Ovary (tissue), 7 donors: ENCODE measurements at regions not wholly inside any gene's neighbourhood (a gene's known extent, or its start where the extent isn't known, plus 50 kb on each side); places are given as distances from the start of the nearest gene placed in this dataset.

Source experiments
- DNase-seq, 5 donors: peaks; one replicate each; pipeline ENCODE4 v3.0.0-alpha.2; 2019 to 2020
- H3K27ac ChIP-seq, 2 donors: fragments of 200-600 bp; one replicate each; pipeline versions ENCODE4 v1.5.1 to v1.8.0; 2019 to 2022
- H3K27me3 ChIP-seq: fragments of 200-600 bp; one replicate; pipeline ENCODE4 v1.8.0; 2022
- H3K36me3 ChIP-seq: fragments of 200-600 bp; sonication (generic); one replicate; pipeline ENCODE4 v1.5.1; 2019
- H3K4me1 ChIP-seq: one replicate; pipeline ENCODE4 v1.8.1; 2013; ENCODE audit warnings: mild to moderate bottlenecking, moderate library complexity; ENCODE audit not compliant: insufficient read depth
- H3K4me3 ChIP-seq: fragments of 200-600 bp; sonication (generic); one replicate; pipeline ENCODE4 v1.5.1; 2017
- H3K9me3 ChIP-seq, 2 donors: fragments of 200-600 bp in 1 of 2; sonication (generic) in 1 of 2; one replicate each; pipeline versions ENCODE4 v1.5.1 to v1.8.1; 2013 to 2019; ENCODE audit warnings: mild to moderate bottlenecking in 1 of 2, moderate library complexity in 1 of 2
- EP300 ChIP-seq: sonication (generic); formaldehyde crosslinking; IDR thresholded peaks from one replicate; pipeline ENCODE4 v1.6.1; 2017; ENCODE audit warnings: antibody characterized with exemption
- POLR2A ChIP-seq: fragments of 450-650 bp; IDR thresholded peaks from one replicate; pipeline ENCODE4 v1.6.1; 2017; ENCODE audit warnings: antibody characterized with exemption, mild to moderate bottlenecking, moderate library complexity
- WGBS, 3 donors: extraction: QIAGEN DNeasy Blood & Tissue Kit in 1 of 3; methylation state at CpG; one replicate each; pipeline versions ENCODE4 v1.1.5 to v1.1.7; 2013 to 2017; 5-methylcytosine and 5-hydroxymethylcytosine counted together
- intact Hi-C, 4 donors: fragments of 100-400 bp; cut with DNase I; formaldehyde crosslinking; loops; one replicate each; pipeline versions ENCODE4 v1.11.0 to v1.15.1; 2022 to 2023
- TF ChIP-seq, protein P1 (sequence below), 3 donors: fragments of 450-650 bp in 2 of 3; fragments of 200-600 bp in 1 of 3; IDR thresholded peaks; one replicate each; pipeline versions ENCODE4 v1.5.1 to v1.8.0; 2016 to 2022; ENCODE audit warnings: antibody characterized with exemption in 3 of 3, mild to moderate bottlenecking in 1 of 3
- donor health status: DM: no; HTN: no; CAD: no; lungs with moderate emphysema.
- donor health status: DM: no; HTN: no; CAD: no.
- donor health status: Bipolar disorder and iron deficiency.
- donor health status: DM: no; HTN: no; CAD: no.
- donor health status: DM: yes; HTN: yes; CAD: no.

DNA sequence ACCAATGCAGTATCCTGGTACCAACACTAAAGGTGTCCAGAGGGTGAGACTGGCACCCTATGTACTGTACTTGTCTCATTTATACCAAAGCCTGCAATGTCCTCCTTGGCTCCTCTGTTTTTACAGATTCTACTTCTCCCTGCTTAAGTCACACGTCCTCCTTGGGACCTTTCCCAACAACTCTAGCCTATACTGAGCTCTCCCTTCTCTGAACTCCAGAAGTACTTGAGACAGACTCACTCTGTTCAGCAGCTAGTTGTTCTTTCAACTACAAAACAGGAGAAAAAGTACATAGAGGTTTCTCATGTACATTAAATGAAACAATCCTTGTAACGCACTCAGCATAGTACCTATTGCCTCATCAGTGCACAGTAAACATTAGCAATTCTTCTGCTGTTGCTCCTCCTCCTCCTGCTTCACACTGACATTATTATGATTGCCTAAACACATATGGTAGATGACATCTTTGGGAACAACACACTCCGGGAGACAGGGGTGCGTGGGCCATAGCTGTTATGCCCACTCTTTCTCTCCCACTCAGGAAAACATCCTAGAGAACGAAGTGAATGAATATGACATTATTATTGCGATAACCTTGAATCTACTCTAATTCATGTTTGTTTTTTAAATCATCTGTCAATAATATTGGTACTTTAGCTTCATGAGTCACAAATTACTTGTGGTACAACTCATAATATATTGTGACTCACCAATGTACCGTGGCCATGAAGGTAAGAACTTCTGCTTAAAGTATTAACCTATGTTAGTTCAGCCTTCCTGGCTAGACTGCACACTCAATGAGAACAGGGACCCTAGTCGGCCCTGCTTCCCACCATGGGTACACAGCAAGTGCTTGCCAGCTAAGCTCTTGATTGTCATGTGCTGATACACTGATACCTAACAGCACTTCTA is 180.3 kb upstream of the ADRA1B start:
- H3K36me3 ChIP-seq: no peaks in the 10 kb centered on the region
- H3K4me1 ChIP-seq: no peaks in the 10 kb centered on the region
- intact Hi-C loops: no loop called here
- TF ChIP-seq EP300 (no peak), POLR2A (no peak)
- TF ChIP-seq, protein P1, sequence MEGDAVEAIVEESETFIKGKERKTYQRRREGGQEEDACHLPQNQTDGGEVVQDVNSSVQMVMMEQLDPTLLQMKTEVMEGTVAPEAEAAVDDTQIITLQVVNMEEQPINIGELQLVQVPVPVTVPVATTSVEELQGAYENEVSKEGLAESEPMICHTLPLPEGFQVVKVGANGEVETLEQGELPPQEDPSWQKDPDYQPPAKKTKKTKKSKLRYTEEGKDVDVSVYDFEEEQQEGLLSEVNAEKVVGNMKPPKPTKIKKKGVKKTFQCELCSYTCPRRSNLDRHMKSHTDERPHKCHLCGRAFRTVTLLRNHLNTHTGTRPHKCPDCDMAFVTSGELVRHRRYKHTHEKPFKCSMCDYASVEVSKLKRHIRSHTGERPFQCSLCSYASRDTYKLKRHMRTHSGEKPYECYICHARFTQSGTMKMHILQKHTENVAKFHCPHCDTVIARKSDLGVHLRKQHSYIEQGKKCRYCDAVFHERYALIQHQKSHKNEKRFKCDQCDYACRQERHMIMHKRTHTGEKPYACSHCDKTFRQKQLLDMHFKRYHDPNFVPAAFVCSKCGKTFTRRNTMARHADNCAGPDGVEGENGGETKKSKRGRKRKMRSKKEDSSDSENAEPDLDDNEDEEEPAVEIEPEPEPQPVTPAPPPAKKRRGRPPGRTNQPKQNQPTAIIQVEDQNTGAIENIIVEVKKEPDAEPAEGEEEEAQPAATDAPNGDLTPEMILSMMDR (IDR thresholded peaks at IDR 0.05): no peak
- no peak for DNase-seq
- WGBS, 3 donors: 74 to 85% (median 78%) methylated on average over 8 of the region's 8 CpGs
- no peaks in the 10 kb centered on the region for H3K27me3 ChIP-seq
- no peak overlapping the region for H3K27ac ChIP-seq
- no peak overlapping the region for H3K4me3 ChIP-seq
- no peaks in the 10 kb centered on the region for H3K9me3 ChIP-seq

- H3K4me1 ChIP-seq: no peaks in the 10 kb centered on the region
- no peaks in the 10 kb centered on the region for H3K9me3 ChIP-seq
- intact Hi-C loops: no loop called here
- 42 to 61% (median 52%) methylated on average over 2 of the region's 2 CpGs for WGBS, 3 donors
- TF ChIP-seq POLR2A: no peak
- TF ChIP-seq, protein P1 (IDR thresholded peaks at IDR 0.05): no peak
- no peak for TF ChIP-seq EP300
- no peak for DNase-seq
- no peak overlapping the region for H3K4me3 ChIP-seq
- no peaks in the 10 kb centered on the region for H3K36me3 ChIP-seq
- no peak overlapping the region for H3K27ac ChIP-seq
- H3K27me3 ChIP-seq: no peaks in the 10 kb centered on the region
Observed at GRCh38 chr5:159736844-159737243, 179.4 kb upstream of the ADRA1B start.

GRCh38 chr5:159737263-159737662 is 179.0 kb upstream of the ADRA1B start:
- 83 to 88% (median 84%) methylated on average over 5 of the region's 5 CpGs for WGBS, 3 donors
- no peak for DNase-seq
- TF ChIP-seq, protein P1 (IDR thresholded peaks at IDR 0.05): no peak
- TF ChIP-seq POLR2A (no peak), EP300 (no peak)
- Histone ChIP-seq H3K36me3 (no peaks in the 10 kb centered on the region), H3K4me3 (no peak overlapping the region), H3K9me3 (no peaks in the 10 kb centered on the region), H3K27ac (no peak overlapping the region), H3K27me3 (no peaks in the 10 kb centered on the region), H3K4me1 (no peaks in the 10 kb centered on the region)
- intact Hi-C loops: no loop called here

DNA sequence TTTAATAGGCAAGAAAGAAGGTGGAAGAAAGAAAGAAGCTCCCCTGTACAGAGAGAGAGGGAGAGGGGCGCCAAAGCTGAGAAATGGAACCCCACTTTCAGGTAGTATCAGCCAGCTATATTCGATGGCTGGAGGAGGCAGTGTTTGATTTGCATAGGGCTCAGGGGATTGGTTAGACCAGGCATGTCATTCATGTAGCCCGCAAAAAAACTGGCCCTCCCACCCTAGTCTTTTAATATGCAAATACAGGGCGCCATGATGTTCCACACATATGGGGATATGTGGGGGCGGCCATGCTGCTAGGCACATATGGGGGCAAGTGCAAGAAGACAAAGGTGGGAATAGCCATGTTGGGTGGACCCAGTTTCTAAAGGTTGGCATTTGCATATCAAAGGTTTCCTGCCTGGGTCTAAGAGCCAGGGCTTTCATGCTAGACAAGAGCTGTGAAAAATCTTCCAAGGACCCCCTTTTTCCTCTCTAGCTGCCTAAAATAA is 174.4 kb upstream of the ADRA1B start:
- no peak overlapping the region for H3K4me3 ChIP-seq
- no peaks in the 10 kb centered on the region for H3K36me3 ChIP-seq
- H3K27ac ChIP-seq: no peak overlapping the region
- H3K4me1 ChIP-seq: no peaks in the 10 kb centered on the region
- H3K9me3 ChIP-seq: no peaks in the 10 kb centered on the region
- no peaks in the 10 kb centered on the region for H3K27me3 ChIP-seq
- 88 to 92% (median 91%) methylated on average over 5 of the region's 5 CpGs for WGBS, 3 donors
- no peak for DNase-seq
- TF ChIP-seq EP300: no peak
- no peak for TF ChIP-seq POLR2A
- TF ChIP-seq, protein P1 (IDR thresholded peaks at IDR 0.05): no peak
- intact Hi-C loops: no loop called here
